A673 (cell line): ENCODE measurements at regions not wholly inside any gene's neighbourhood (a gene's known extent, or its start where the extent isn't known, plus 50 kb on each side); places are given as distances from the start of the nearest gene placed in this dataset.

Experiments
- BruUV-seq: library from RNA; stranded (reverse); fragments of 400-500 nt; replicated peaks from 2 replicates; lab custom pipeline; 2021; lab: Mats Ljungman, UMichigan
- CTCF ChIA-PET: fragments of 300-600 bp; sonication (Branson Sonifier 250); formaldehyde crosslinking; loops from one replicate; lab custom pipeline; 2022; ENCODE audit warnings: antibody characterized with exemption; lab: Charles Lee
- POLR2A ChIA-PET: fragments of 300-600 bp; sonication (Branson Sonifier 250); formaldehyde crosslinking; loops from one replicate; lab custom pipeline; 2022; ENCODE audit warnings: antibody characterized with exemption; ENCODE audit not compliant: low non-redundant PET; lab: Charles Lee
- DNase-seq: peaks from one replicate; pipeline ENCODE4 v3.0.0-alpha.2; 2015; ENCODE audit warnings: low spot score
- H3K27ac ChIP-seq: fragments of 200-600 bp; sonication (generic); 2 replicates; pipeline ENCODE4 v1.5.1; 2016; ENCODE audit warnings: mixed run types, low read depth, mild to moderate bottlenecking, mixed read lengths, antibody characterized with exemption, low read length; ENCODE audit not compliant: poor library complexity, severe bottlenecking
- H3K27me3 ChIP-seq: fragments of 200-600 bp; sonication (generic); replicated peaks from 2 replicates; pipeline ENCODE4 v1.6.1; 2017; ENCODE audit warnings: mixed run types, low read depth, mild to moderate bottlenecking, mixed read lengths, antibody characterized with exemption, low read length; ENCODE audit not compliant: insufficient read depth, poor library complexity
- H3K36me3 ChIP-seq: fragments of 200-600 bp; sonication (generic); 2 replicates; pipeline ENCODE4 v1.6.1; 2016; ENCODE audit warnings: mixed run types, mild to moderate bottlenecking, mixed read lengths, antibody characterized with exemption, low read length; ENCODE audit not compliant: insufficient read depth, poor library complexity, severe bottlenecking
- H3K4me1 ChIP-seq: fragments of 200-600 bp; sonication (generic); 2 replicates; pipeline ENCODE4 v1.6.1; 2017; ENCODE audit warnings: mixed run types, mild to moderate bottlenecking, mixed read lengths, antibody characterized with exemption, low read length; ENCODE audit not compliant: insufficient read depth, poor library complexity, severe bottlenecking
- H3K4me3 ChIP-seq: fragments of 200-600 bp; sonication (generic); 2 replicates; pipeline ENCODE4 v1.5.1; 2016; ENCODE audit warnings: low read depth, mixed run types, mild to moderate bottlenecking, mixed read lengths, low read length; ENCODE audit not compliant: poor library complexity, severe bottlenecking
- H3K9me3 ChIP-seq: fragments of 200-600 bp; sonication (generic); 2 replicates; pipeline ENCODE4 v1.6.1; 2016; ENCODE audit warnings: mixed run types, low read depth, mild to moderate bottlenecking, mixed read lengths, antibody characterized with exemption, low read length; ENCODE audit not compliant: poor library complexity, severe bottlenecking
- EZH2 ChIP-seq: fragments of 200-600 bp; sonication (generic); IDR thresholded peaks from 2 replicates; pipeline ENCODE4 v1.6.1; 2017; ENCODE audit warnings: borderline replicate concordance, low read depth, mild to moderate bottlenecking, mixed read lengths, antibody characterized with exemption, low read length; ENCODE audit not compliant: poor library complexity, severe bottlenecking
- intact Hi-C: fragments of 100-400 bp; cut with micrococcal nuclease; formaldehyde crosslinking; loops from one replicate; pipeline ENCODE4 v1.10.0; 2022; ENCODE audit not compliant: unreplicated experiment
- TF ChIP-seq, protein P1 (sequence below): fragments of 300-800, 200-600 bp; sonication (generic); conservative IDR thresholded peaks from 2 replicates; pipeline ENCODE4 v1.5.1; 2017; ENCODE audit warnings: low read depth, mild to moderate bottlenecking, antibody characterized with exemption, low read length, moderate library complexity, mixed read lengths

DNA sequence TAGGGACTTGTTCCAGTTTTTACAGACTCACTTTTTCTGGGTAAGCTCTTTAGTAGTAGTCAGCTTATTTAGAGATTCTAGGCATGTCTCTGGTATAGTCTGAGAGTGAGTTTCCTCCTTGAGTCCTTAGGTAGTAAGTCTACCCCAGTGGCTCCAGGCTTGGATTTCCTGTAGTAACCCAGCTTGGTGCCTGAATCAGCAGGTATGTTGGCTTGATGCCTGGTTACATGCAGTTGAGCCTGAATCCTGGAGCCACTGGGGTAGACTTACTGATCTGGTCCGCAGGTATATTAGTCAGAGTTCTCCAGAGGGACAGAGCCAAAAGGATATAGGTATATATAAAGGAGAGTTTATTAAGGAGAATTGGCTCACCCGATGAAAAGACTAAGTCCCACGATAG, 85.8 kb upstream of the RBMS3 start:
- intact Hi-C loops = no loop called here
- H3K36me3 ChIP-seq = no peaks in the 10 kb centered on the region
- no TSS peak for BruUV-seq
- POLR2A ChIA-PET = no interaction called here
- no peak overlapping the region for H3K27ac ChIP-seq
- no peak for DNase-seq
- peaks cover 6% of the 10 kb centered on the region for H3K9me3 ChIP-seq
- H3K27me3 ChIP-seq = no peaks in the 10 kb centered on the region
- TF ChIP-seq, protein P1, sequence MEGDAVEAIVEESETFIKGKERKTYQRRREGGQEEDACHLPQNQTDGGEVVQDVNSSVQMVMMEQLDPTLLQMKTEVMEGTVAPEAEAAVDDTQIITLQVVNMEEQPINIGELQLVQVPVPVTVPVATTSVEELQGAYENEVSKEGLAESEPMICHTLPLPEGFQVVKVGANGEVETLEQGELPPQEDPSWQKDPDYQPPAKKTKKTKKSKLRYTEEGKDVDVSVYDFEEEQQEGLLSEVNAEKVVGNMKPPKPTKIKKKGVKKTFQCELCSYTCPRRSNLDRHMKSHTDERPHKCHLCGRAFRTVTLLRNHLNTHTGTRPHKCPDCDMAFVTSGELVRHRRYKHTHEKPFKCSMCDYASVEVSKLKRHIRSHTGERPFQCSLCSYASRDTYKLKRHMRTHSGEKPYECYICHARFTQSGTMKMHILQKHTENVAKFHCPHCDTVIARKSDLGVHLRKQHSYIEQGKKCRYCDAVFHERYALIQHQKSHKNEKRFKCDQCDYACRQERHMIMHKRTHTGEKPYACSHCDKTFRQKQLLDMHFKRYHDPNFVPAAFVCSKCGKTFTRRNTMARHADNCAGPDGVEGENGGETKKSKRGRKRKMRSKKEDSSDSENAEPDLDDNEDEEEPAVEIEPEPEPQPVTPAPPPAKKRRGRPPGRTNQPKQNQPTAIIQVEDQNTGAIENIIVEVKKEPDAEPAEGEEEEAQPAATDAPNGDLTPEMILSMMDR = no peak
- TF ChIP-seq EZH2 = no peak
- CTCF ChIA-PET = no interaction called here
- H3K4me3 ChIP-seq = no peak overlapping the region
- no peaks in the 10 kb centered on the region for H3K4me1 ChIP-seq

GRCh38 chr3:29201604-29202003, 79.3 kb upstream of the RBMS3 start:
- DNase-seq = no peak
- no peak overlapping the region for H3K27ac ChIP-seq
- no peaks in the 10 kb centered on the region for H3K36me3 ChIP-seq
- no peaks in the 10 kb centered on the region for H3K9me3 ChIP-seq
- BruUV-seq = no TSS peak
- ChIA-PET POLR2A (no interaction called here), CTCF (no interaction called here)
- H3K4me1 ChIP-seq = peaks cover 5% of the 10 kb centered on the region
- intact Hi-C loops = no loop called here
- H3K4me3 ChIP-seq = no peak overlapping the region
- TF ChIP-seq EZH2 = no peak
- TF ChIP-seq, protein P1 = no peak
- H3K27me3 ChIP-seq = no peaks in the 10 kb centered on the region

DNA sequence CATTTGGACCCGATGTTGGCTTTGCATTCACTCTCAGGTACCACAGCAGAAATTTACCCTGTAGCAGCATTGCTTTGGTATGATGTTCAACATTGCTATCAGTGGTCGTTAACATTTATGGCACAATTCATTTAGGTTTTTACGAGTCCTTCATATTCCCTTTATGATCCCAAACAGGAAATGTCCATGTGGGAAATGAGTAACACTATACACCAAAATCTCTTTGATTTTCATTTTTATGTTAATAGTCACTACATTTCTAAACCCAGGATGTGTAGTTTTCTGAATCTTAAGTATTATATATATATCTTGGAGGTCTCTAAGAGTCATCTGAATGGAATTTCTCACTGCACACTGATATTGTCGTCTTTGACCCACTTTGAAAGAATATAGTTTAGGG, 78.5 kb upstream of the RBMS3 start:
- H3K4me3 ChIP-seq = no peak overlapping the region
- H3K27ac ChIP-seq = no peak overlapping the region
- no peaks in the 10 kb centered on the region for H3K9me3 ChIP-seq
- TF ChIP-seq EZH2 = no peak
- TF ChIP-seq, protein P1 = no peak
- H3K4me1 ChIP-seq = peaks cover 5% of the 10 kb centered on the region
- intact Hi-C loops = no loop called here
- peak; percentile 48 for DNase-seq
- no peaks in the 10 kb centered on the region for H3K36me3 ChIP-seq
- no TSS peak for BruUV-seq
- POLR2A ChIA-PET = no interaction called here
- H3K27me3 ChIP-seq = no peaks in the 10 kb centered on the region
- CTCF ChIA-PET = no interaction called here
